MCF 10A (cell line): ENCODE measurements at regions not wholly inside any gene's neighbourhood (a gene's known extent, or its start where the extent isn't known, plus 50 kb on each side); places are given as distances from the start of the nearest gene placed in this dataset.

ENCODE experiments used
- BruUV-seq: library from RNA; stranded (reverse); fragments of 400-500 nt; replicated peaks from 2 replicates; lab custom pipeline; 2021; lab: Mats Ljungman, UMichigan
- CTCF ChIA-PET: fragments of 300-600 bp; sonication (Branson Sonifier 250); formaldehyde crosslinking; extraction: SDS; loops from one replicate; lab custom pipeline; 2021; ENCODE audit warnings: antibody characterized with exemption, inconsistent platforms; lab: Yijun Ruan, JAX
- POLR2A ChIA-PET: fragments of 300-600, 350-650 bp; sonication (Branson Sonifier 250); formaldehyde crosslinking; extraction: SDS; loops from one replicate; lab custom pipeline; 2020; ENCODE audit warnings: antibody characterized with exemption, inconsistent platforms; lab: Yijun Ruan, JAX
- DNase-seq: peaks from one replicate; pipeline ENCODE4 v3.0.0-alpha.2; 2018; ENCODE audit not compliant: unreplicated experiment
- H3K27ac Mint-ChIP-seq: one replicate; pipeline ENCODE4 v1.8.0; 2022; ENCODE audit warnings: mild to moderate bottlenecking, low read depth, mixed read lengths; ENCODE audit not compliant: unreplicated experiment
- H3K27me3 Mint-ChIP-seq: one replicate; pipeline ENCODE4 v1.8.0; 2022; ENCODE audit warnings: mixed read lengths; ENCODE audit not compliant: insufficient read depth, unreplicated experiment
- H3K36me3 Mint-ChIP-seq: one replicate; pipeline ENCODE4 v1.8.0; 2022; ENCODE audit warnings: mild to moderate bottlenecking, moderate library complexity, mixed read lengths; ENCODE audit not compliant: insufficient read depth, unreplicated experiment
- H3K4me1 Mint-ChIP-seq: one replicate; pipeline ENCODE4 v1.8.0; 2022; ENCODE audit warnings: mixed read lengths; ENCODE audit not compliant: insufficient read depth, unreplicated experiment
- H3K4me3 Mint-ChIP-seq: one replicate; pipeline ENCODE4 v1.8.0; 2022; ENCODE audit warnings: mild to moderate bottlenecking, moderate library complexity, mixed read lengths; ENCODE audit not compliant: unreplicated experiment
- H3K9me3 Mint-ChIP-seq: one replicate; pipeline ENCODE4 v1.8.0; 2022; ENCODE audit warnings: mixed read lengths; ENCODE audit not compliant: unreplicated experiment
- intact Hi-C: fragments of 100-400 bp; cut with micrococcal nuclease; formaldehyde crosslinking; loops from 2 replicates; pipeline ENCODE4 v1.14.1; 2022
- TF ChIP-seq, protein P1 (sequence below): fragments of 200-600 bp; IDR thresholded peaks from one replicate; pipeline ENCODE4 v1.8.0; 2022; ENCODE audit warnings: antibody characterized with exemption, mild to moderate bottlenecking; ENCODE audit not compliant: unreplicated experiment

DNA sequence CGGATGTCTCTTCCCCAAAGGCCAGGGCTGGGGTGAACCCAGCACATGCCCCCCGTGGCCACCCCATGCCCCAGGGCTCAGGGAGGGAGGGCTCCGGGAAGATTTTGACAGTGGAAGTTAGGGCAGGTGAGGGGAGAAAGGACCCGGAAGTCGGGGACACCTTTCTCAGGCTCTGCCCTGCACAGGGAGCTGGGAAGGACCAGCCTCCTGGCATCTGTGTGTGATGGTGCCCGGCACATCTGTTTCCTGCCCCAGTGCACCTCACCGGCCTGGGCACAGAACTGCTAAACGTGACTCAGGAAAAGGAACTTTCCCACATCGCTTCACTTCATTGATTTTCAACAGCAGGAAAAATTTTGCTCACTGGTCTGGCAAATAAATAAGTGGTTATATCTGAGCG, 141.1 kb upstream of the AFDN start:
- Mint-ChIP-seq H3K36me3 (no peaks in the 10 kb centered on the region), H3K9me3 (peaks cover 10% of the 10 kb centered on the region), H3K4me3 (no peak overlapping the region), H3K27ac (no peak overlapping the region), H3K27me3 (peaks cover 40% of the 10 kb centered on the region), H3K4me1 (no peaks in the 10 kb centered on the region)
- no TSS peak for BruUV-seq
- DNase-seq: no peak
- CTCF ChIA-PET: no interaction called here
- TF ChIP-seq, protein P1, sequence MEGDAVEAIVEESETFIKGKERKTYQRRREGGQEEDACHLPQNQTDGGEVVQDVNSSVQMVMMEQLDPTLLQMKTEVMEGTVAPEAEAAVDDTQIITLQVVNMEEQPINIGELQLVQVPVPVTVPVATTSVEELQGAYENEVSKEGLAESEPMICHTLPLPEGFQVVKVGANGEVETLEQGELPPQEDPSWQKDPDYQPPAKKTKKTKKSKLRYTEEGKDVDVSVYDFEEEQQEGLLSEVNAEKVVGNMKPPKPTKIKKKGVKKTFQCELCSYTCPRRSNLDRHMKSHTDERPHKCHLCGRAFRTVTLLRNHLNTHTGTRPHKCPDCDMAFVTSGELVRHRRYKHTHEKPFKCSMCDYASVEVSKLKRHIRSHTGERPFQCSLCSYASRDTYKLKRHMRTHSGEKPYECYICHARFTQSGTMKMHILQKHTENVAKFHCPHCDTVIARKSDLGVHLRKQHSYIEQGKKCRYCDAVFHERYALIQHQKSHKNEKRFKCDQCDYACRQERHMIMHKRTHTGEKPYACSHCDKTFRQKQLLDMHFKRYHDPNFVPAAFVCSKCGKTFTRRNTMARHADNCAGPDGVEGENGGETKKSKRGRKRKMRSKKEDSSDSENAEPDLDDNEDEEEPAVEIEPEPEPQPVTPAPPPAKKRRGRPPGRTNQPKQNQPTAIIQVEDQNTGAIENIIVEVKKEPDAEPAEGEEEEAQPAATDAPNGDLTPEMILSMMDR: no peak
- intact Hi-C loops: no loop called here
- POLR2A ChIA-PET: interaction anchor here (0.8 kb wide), 1 partner anchor 306 kb away, joined by 3 read pairs; no protein-coding TSS in a partner anchor

DNA sequence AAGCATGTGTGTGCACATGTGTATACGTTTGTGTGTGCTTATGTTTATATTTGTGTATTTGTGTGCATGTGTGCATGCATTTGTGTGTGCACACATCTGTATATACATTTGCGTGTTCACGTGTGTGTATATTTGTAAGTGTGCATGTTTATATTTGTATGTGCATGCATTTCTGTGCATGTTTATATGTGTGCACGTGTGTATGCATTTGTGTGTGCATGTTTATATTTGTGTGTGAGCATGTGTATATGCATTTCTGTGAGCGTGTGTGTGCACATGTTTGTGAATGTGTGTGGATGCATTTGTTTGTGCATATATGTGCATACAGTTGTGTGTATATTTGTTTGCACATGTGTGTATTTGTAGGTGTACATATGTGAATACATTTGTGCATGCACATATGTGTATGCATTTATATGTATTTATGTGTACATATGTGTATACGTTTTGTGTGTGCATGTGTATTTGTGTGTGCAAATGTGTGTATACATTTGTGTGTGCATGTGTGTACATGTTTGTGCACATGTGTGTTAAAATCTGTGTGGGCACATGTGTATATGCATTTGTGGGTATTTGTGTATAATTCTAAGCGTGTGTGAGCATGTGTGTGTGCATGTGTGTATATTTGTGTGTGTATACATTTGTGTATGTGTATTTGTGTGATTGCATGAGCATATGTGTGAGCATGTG, 140.4 kb upstream of the AFDN start:
- POLR2A ChIA-PET: no interaction called here
- no TSS peak for BruUV-seq
- intact Hi-C loops: no loop called here

GRCh38 chr6:167687116-167687725, 139.5 kb upstream of the AFDN start:
- DNase-seq: no peak
- H3K27me3 Mint-ChIP-seq: peaks cover 43% of the 10 kb centered on the region
- intact Hi-C loops: no loop called here
- peak overlapping the region; percentile 5 for H3K27ac Mint-ChIP-seq
- ChIA-PET CTCF (no interaction called here), POLR2A (no interaction called here)
- TF ChIP-seq, protein P1: no peak
- no TSS peak for BruUV-seq
- H3K9me3 Mint-ChIP-seq: peaks cover 10% of the 10 kb centered on the region
- no peak overlapping the region for H3K4me3 Mint-ChIP-seq
- H3K4me1 Mint-ChIP-seq: no peaks in the 10 kb centered on the region
- H3K36me3 Mint-ChIP-seq: no peaks in the 10 kb centered on the region

More for the DNA sequence above, 140.4 kb upstream of the AFDN start:
- no peak for DNase-seq
- TF ChIP-seq, protein P1: no peak
- Mint-ChIP-seq H3K36me3 (no peaks in the 10 kb centered on the region), H3K4me3 (no peak overlapping the region), H3K27me3 (peaks cover 40% of the 10 kb centered on the region), H3K9me3 (peaks cover 10% of the 10 kb centered on the region), H3K27ac (no peak overlapping the region), H3K4me1 (no peaks in the 10 kb centered on the region)
- CTCF ChIA-PET: no interaction called here

DNA sequence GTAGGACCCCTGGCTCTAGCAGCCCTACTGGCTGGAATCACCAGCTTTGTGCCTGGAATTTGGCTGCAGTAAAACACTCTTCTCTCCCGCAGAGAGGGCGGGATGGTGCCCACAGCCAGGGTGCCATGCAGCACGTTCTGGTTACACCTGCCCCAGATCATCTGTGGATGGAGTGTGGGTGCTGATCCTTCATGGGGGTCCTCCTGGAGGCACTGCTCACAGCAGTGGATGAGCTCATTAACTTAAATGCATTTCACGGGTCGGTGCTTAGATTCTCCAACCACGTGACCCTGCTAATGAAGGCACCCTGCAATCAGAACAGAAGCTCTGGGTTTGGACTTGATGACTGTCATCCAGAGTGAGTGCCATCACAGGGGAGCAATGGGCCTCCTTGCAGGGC, 138.6 kb upstream of the AFDN start:
- no peak overlapping the region for H3K27ac Mint-ChIP-seq
- TF ChIP-seq, protein P1: no peak
- no peak overlapping the region for H3K4me3 Mint-ChIP-seq
- peaks cover 10% of the 10 kb centered on the region for H3K9me3 Mint-ChIP-seq
- peaks cover 51% of the 10 kb centered on the region for H3K27me3 Mint-ChIP-seq
- no TSS peak for BruUV-seq
- ChIA-PET POLR2A (no interaction called here), CTCF (no interaction called here)
- intact Hi-C loops: no loop called here
- no peaks in the 10 kb centered on the region for H3K4me1 Mint-ChIP-seq
- no peaks in the 10 kb centered on the region for H3K36me3 Mint-ChIP-seq
- no peak for DNase-seq
